CD14-positive monocyte (primary cell): ENCODE measurements at regions not wholly inside any gene's neighbourhood (a gene's known extent, or its start where the extent isn't known, plus 50 kb on each side); places are given as distances from the start of the nearest gene placed in this dataset.

Source experiments
- DNase-seq, 3 donors: peaks; one replicate each; pipeline ENCODE4 v3.0.0-alpha.2; 2011 to 2022
- H2AFZ ChIP-seq: 2 replicates; pipeline ENCODE4 v1.6.0; 2012; ENCODE audit warnings: mild to moderate bottlenecking, low read depth, low read length, inconsistent platforms; ENCODE audit not compliant: insufficient read depth, poor library complexity, severe bottlenecking
- H3K27ac ChIP-seq, 2 donors: 1 replicate in 1 of 2; 2 replicates in 1 of 2; pipeline ENCODE4 v1.5.1; 2012 to 2013; ENCODE audit warnings: low read length in 2 of 2, control low read depth in 1 of 2, inconsistent platforms in 1 of 2, low read depth in 1 of 2, mild to moderate bottlenecking in 1 of 2
- H3K27me3 ChIP-seq, 2 donors: one replicate each; pipeline versions ENCODE4 v1.6.0 to v1.6.1; 2011 to 2013; ENCODE audit warnings: low read length in 2 of 2; ENCODE audit not compliant: control insufficient read depth in 2 of 2, insufficient read depth in 2 of 2
- H3K36me3 ChIP-seq, 2 donors: replicated peaks in 1 of 2; 1 replicate in 1 of 2; 2 replicates in 1 of 2; pipeline versions ENCODE4 v1.5.1 to v1.6.1; 2012 to 2013; ENCODE audit warnings: low read length in 2 of 2, control low read depth in 1 of 2, inconsistent platforms in 1 of 2, mild to moderate bottlenecking in 1 of 2; ENCODE audit not compliant: insufficient read depth in 2 of 2, control insufficient read depth in 1 of 2
- H3K4me1 ChIP-seq, 2 donors: 1 replicate in 1 of 2; 2 replicates in 1 of 2; pipeline versions ENCODE4 v1.5.1 to v1.6.1; 2012 to 2013; ENCODE audit warnings: low read length in 2 of 2, control low read depth in 1 of 2, inconsistent platforms in 1 of 2, mild to moderate bottlenecking in 1 of 2, moderate library complexity in 1 of 2; ENCODE audit not compliant: insufficient read depth in 2 of 2, control insufficient read depth in 1 of 2
- H3K4me2 ChIP-seq: replicated peaks from 2 replicates; pipeline ENCODE3; 2012; ENCODE audit warnings: low read length, moderate library complexity, mild to moderate bottlenecking; ENCODE audit not compliant: poor library complexity, severe bottlenecking; ENCODE audit errors: extremely low read depth
- H3K4me3 ChIP-seq, 3 experiments: fragments of 200-600 bp in 1 of 3; sonication (generic) in 1 of 3; replicated peaks in 1 of 3; 1 replicate in 2 of 3; 2 replicates in 1 of 3; pipeline ENCODE4 v1.5.1; 2011 to 2013; ENCODE audit warnings: low read length in 3 of 3, mild to moderate bottlenecking in 3 of 3, control low read depth in 2 of 3, low read depth in 2 of 3, inconsistent platforms in 1 of 3, moderate library complexity in 1 of 3
- H3K79me2 ChIP-seq: 2 replicates; pipeline ENCODE4 v1.6.0; 2012; ENCODE audit warnings: mild to moderate bottlenecking, control low read depth, inconsistent platforms, low read length, moderate library complexity; ENCODE audit not compliant: insufficient read depth
- H3K9ac ChIP-seq: 2 replicates; pipeline ENCODE4 v1.6.0; 2017; ENCODE audit warnings: low read length, mild to moderate bottlenecking; ENCODE audit not compliant: insufficient read depth, poor library complexity, severe bottlenecking
- H3K9me3 ChIP-seq, 2 donors: replicated peaks in 1 of 2; 1 replicate in 1 of 2; 2 replicates in 1 of 2; pipeline versions ENCODE4 v1.5.1 to v1.6.1; 2012 to 2013; ENCODE audit warnings: low read length in 2 of 2, control low read depth in 1 of 2; ENCODE audit not compliant: control insufficient read depth in 1 of 2, insufficient read depth in 1 of 2
- H4K20me1 ChIP-seq: 2 replicates; pipeline ENCODE4 v1.6.0; 2012; ENCODE audit warnings: mild to moderate bottlenecking, low read length, control low read depth, moderate library complexity; ENCODE audit not compliant: insufficient read depth
- H3K27ac Mint-ChIP-seq, 7 donors: one replicate each; pipeline ENCODE4 v1.8.0; 2020; ENCODE audit warnings: mild to moderate bottlenecking in 7 of 7, mixed read lengths in 7 of 7, moderate library complexity in 6 of 7, inconsistent platforms in 2 of 7
- H3K27me3 Mint-ChIP-seq, 3 donors: one replicate each; pipeline ENCODE4 v1.8.0; 2021 to 2022; ENCODE audit warnings: low read depth in 3 of 3, mild to moderate bottlenecking in 3 of 3, mixed read lengths in 3 of 3, moderate library complexity in 3 of 3, inconsistent platforms in 1 of 3
- H3K36me3 Mint-ChIP-seq, 2 donors: one replicate each; pipeline ENCODE4 v1.8.0; 2020; ENCODE audit warnings: mixed read lengths in 2 of 2, inconsistent platforms in 1 of 2, mild to moderate bottlenecking in 1 of 2
- H3K4me1 Mint-ChIP-seq: one replicate; pipeline ENCODE4 v1.8.0; 2020; ENCODE audit warnings: mild to moderate bottlenecking, mixed read lengths
- H3K4me3 Mint-ChIP-seq, 2 donors: one replicate each; pipeline ENCODE4 v1.8.0; 2020; ENCODE audit warnings: mild to moderate bottlenecking in 2 of 2, mixed read lengths in 2 of 2, moderate library complexity in 1 of 2
- H3K9me3 Mint-ChIP-seq, 7 donors: one replicate each; pipeline ENCODE4 v1.8.0; 2020 to 2022; ENCODE audit warnings: mixed read lengths in 7 of 7, mild to moderate bottlenecking in 6 of 7, moderate library complexity in 6 of 7, inconsistent platforms in 2 of 7
- CTCF ChIP-seq: fragments of 200-600 bp; IDR thresholded peaks from one replicate; pipeline ENCODE4 v1.8.0; 2022; ENCODE audit warnings: antibody characterized with exemption, mild to moderate bottlenecking
- intact Hi-C, 2 donors: fragments of 100-400 bp; cut with micrococcal nuclease; formaldehyde crosslinking; loops; one replicate each; pipeline versions ENCODE4 v1.15.0 to v1.15.1; 2023

- Histone ChIP-seq H3K4me3 (no peak overlapping the region), H2AFZ (no peak overlapping the region), H3K4me1 (no peaks in the 10 kb centered on the region), H3K4me2 (no peak overlapping the region), H3K27me3 (no peaks in the 10 kb centered on the region), H3K27ac (no peak overlapping the region), H3K79me2 (no peaks in the 10 kb centered on the region), H3K9ac (no peak overlapping the region), H4K20me1 (no peaks in the 10 kb centered on the region), H3K9me3 (no peaks in the 10 kb centered on the region), H3K36me3 (no peaks in the 10 kb centered on the region)
- TF ChIP-seq CTCF, result no peak
- no peak overlapping the region for H3K4me3 Mint-ChIP-seq
- no peak for DNase-seq
- peaks cover 0 to 11% (median 3%) of the 10 kb centered on the region in 7 donors for H3K9me3 Mint-ChIP-seq
- no peaks in the 10 kb centered on the region for H3K36me3 Mint-ChIP-seq
- intact Hi-C loops, result no loop called here
- H3K27ac Mint-ChIP-seq, result no peak overlapping the region
- peaks cover 6 to 17% (median 11%) of the 10 kb centered on the region in 3 donors for H3K27me3 Mint-ChIP-seq
- no peaks in the 10 kb centered on the region for H3K4me1 Mint-ChIP-seq
Measured at GRCh38 chr10:75326306-75326705, 75.3 kb downstream of the ZNF503 start.

- intact Hi-C loops, result no loop called here
- Histone ChIP-seq H3K4me1 (no peaks in the 10 kb centered on the region), H3K9ac (no peak overlapping the region), H3K27me3 (no peaks in the 10 kb centered on the region), H4K20me1 (no peaks in the 10 kb centered on the region), H3K36me3 (no peaks in the 10 kb centered on the region), H3K4me2 (no peak overlapping the region), H3K9me3 (peaks cover 1 to 19% of the 10 kb centered on the region in 2 donors), H3K79me2 (no peaks in the 10 kb centered on the region), H3K27ac (no peak overlapping the region), H2AFZ (no peak overlapping the region), H3K4me3 (no peak overlapping the region)
- no peak for DNase-seq
- Mint-ChIP-seq H3K36me3 (no peaks in the 10 kb centered on the region), H3K4me3 (no peak overlapping the region), H3K9me3 (peaks cover 10 to 40% (median 28%) of the 10 kb centered on the region in 7 donors), H3K4me1 (no peaks in the 10 kb centered on the region), H3K27me3 (peaks cover 3 to 7% (median 5%) of the 10 kb centered on the region in 3 donors), H3K27ac (no peak overlapping the region)
- no peak for TF ChIP-seq CTCF
Measured at GRCh38 chr10:75319274-75319673, 82.3 kb downstream of the ZNF503 start.
